Suppressor macrophage (primary cell): ENCODE measurements at regions not wholly inside any gene's neighbourhood (a gene's known extent, or its start where the extent isn't known, plus 50 kb on each side); places are given as distances from the start of the nearest gene placed in this dataset.
"Not testable (repeated sequence)": the region's sequence is repeated elsewhere in the genome, so short reads cannot be mapped to it uniquely, and the experiment has no call there.

ENCODE experiments used
- DNase-seq, 4 experiments: peaks; one replicate each; pipeline ENCODE4 v3.0.0-alpha.2; 2020 to 2022

- DNase-seq, result no peak
Observed at GRCh38 chr16:64292161-64292560, 829.7 kb downstream of the CDH11 start.

- no peak for DNase-seq
Observed at GRCh38 chr16:64290461-64290860, 831.4 kb downstream of the CDH11 start.

DNA sequence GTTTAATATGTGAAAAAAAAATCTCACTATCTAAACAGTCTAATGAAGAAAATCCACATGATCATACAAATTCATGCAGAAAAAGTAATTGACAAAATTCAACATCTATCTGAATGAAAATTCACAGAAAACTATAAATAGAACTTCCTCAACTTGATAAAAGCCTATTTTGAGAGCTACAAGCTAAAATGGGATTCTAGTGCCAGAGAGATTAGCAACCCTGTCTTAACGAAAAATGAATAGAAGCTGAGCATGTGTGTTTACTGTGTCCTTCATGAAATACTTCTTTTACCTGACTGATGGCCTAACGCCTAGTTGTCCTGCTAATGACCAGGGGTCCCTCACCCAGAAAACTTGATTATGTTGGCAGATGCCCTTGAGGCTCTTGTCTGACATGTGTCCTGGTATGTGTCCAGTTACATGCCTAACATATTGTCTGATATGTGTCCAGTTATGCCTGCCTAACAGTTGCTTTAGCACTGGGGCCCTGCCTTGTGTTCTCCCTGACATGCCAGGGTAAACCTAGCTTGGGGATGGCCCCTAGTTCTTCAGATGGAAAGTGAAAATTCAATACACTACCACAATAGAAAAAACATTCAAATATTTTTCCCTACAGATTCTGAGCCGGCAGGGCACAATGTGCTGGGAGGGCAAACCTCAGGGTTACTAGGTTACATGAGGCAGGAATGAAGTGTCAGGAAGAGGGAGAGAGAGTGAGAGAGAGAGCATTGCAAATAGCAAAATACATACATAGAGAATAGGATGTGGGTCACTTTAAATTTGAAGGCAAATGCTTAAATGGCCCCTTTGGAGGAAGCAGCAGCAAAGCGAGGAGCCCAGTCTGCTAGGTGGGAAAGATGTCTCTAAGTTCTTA lies 834.0 kb downstream of the CDH11 start:
- DNase-seq, result no peak

DNA sequence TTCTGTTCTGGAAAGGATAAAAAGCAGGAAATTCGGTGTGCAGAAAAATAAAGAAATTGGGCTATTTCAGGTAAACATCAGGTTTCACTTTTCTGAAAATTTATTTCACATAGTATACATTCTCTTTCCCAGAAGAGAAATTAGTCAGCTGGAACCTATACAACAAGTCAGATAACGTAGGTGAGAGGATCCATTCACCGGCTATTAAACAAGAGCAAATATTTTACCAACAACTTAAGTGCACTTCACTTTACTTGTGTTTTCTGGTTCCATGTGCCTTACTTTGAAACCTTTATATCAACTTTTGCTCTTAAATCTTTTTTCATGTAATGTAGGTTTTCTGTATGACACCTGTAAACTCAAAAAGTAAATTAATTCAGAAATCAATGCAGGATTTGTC lies 839.7 kb downstream of the CDH11 start:
- no peak for DNase-seq

DNA sequence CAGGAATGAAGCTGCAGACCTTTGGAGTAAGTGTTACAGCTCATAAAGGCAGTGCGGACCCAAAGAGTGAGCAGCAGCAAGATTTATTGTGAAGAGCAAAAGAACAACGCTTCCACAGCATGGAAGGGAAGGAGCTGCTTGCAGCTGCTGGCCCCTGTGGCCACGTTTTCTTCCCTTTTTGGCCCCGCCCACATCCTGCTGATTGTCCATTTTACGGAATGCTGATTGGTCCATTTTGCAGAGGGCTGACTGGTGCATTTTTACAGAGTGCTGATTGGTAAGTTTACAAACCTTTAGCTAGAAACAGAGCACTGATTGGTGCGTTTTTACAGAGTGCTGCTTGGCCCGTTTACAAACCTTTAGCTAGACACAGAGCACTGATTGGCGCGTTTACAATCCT lies 841.5 kb downstream of the CDH11 start:
- no peak for DNase-seq

DNA sequence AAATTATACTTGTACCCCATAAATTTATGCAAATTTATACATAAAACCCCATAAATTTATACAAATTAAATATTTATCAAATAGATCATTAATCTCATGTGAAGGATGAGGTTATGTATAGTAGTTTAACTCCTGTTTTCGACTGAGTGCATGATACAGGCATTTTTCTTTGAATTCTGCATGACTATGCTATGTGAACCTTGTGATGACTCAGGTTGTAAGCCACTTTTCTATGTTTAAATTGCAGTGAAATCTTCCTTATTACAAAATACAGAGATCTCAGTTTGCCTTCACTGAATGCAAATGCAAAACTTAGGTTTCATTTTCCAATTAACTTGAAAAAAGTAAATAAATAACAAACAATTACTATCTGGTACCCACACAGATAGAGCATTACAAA lies 843.7 kb downstream of the CDH11 start:
- DNase-seq, result no peak

DNA sequence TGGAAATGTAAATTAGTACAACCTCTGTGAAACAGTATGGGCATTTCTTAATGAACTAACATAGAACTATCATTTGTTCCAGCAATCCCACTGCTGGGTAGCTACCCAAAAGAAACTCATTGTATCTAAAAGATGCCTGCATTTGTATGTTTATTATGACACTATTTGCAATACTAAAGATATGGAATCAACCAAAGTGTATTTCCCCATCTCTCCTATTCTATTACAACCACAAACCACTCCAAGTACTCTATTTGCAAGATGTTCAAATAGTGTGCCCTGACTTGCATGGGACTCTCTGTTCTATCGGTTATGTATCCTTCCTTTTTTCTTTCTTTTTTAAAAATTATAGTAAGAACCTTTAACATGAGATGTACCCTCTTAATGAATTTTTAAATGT lies 845.2 kb downstream of the CDH11 start:
- no peak for DNase-seq

DNA sequence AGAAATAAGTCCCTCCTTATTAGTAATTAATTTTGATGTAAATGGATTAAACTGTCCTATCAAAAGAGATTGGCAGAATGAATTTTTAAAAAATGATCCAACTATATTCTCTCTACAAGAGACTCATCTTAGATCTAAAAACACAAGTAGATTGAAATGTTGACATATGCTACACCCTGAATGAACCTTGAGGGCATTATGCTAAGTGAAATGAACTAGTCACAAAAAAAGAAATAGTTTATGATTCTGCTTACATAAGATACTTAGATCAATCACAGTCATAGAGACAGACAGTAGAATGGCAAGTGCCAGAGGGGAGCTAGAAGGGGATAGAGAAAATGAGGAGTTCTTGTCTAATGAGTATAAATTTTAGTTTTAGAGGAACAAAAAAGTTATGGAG lies 849.8 kb downstream of the CDH11 start:
- DNase-seq, result no peak

DNA sequence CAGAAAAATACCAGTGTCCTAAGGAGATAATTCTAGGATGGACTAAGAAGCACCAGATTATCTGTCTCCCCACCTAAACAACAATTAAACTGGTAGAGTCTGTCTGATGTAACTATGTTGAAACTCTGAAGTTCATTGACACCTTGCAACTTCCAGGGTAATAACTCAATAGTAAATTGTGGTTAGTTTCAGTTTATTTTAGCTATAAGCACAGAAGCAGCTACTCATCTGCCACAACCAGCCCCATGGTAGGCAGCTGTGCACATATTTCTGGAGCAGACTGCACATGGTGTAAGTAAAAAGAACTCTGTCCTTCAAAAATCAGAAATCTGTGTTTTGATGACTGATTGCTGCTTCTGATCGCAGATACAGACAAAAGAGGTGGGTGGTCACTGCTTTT lies 852.1 kb downstream of the CDH11 start:
- no peak for DNase-seq

GRCh38 chr16:64265756-64266155 lies 856.1 kb downstream of the CDH11 start:
- no peak for DNase-seq

DNA sequence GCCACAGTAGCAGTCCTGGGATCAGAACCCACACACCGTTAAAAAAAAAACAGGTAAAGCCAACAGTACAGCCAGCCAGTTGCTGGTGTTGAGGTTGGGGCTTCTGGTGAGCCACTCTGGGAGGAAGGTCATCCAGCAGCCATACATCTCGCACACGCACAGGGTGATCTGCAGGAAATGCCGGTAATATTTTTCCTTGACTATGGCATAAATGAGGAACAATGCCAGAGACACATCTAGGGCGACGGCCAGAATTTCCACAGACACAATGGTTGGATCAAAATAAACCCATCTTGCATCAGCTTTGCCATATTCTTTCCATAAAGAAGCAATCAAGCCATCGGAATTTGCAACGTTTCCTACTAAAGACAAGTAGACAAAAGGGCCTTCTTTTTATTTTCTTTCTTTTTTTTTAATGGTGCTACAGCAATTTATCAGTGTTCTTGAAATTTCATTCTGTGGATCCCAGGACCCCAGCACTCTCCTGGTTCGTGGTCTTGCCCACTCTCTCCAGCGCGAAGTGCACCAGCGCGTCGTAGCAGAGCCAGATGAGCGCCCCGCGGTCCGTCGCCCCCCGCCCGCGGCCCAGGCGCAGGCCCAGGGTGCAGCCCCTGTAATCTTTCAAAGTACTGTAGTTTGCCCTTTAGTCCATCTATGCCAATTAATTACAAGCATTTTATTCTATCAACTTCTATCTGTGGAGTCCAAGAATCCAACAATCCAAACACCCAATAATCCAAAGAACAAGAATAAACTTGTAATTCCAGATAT lies 861.0 kb downstream of the CDH11 start:
- not testable (repeated sequence) for DNase-seq

DNA sequence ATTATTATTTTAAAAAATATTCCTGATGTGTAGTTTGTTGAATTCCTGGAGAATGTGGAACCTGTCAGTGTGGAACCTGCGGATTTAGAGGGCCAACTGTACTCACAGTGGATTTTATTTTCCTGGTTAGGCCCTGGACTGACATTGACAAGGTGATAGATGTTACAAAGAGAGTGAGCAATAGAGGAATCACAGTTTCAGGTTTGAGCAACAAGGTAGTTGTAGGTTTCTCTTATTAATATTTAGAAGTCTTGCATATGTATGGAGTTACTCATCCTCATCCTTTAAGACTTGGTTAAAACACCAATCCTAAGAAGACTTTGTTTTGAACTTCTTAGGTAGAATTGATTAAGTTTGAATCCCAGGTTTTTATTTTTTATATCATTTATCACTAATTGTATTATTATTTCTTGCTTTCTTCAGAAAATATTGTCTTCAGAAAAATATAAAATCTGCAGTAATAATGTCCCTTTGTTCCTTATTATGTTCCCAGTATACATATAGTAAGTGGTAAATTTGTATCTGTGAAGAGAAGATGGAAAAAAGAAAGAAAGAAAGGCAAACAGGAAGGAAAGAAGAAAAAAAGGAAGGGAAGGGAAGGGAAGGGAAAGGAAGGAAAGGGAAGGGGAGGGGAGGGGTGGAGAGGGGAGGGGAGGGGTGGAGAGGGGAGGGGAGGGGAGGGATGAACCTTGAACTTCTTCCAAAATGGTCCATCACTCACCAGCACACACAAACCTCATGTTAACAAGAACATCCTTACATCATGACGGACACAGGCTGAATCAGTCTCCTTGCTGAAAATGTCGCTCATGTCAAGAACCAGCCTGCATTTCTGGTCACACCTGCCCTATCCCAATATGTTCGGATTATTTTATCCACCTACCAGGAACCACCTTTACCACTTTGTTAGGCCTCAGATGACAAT lies 867.2 kb downstream of the CDH11 start:
- no peak for DNase-seq

DNA sequence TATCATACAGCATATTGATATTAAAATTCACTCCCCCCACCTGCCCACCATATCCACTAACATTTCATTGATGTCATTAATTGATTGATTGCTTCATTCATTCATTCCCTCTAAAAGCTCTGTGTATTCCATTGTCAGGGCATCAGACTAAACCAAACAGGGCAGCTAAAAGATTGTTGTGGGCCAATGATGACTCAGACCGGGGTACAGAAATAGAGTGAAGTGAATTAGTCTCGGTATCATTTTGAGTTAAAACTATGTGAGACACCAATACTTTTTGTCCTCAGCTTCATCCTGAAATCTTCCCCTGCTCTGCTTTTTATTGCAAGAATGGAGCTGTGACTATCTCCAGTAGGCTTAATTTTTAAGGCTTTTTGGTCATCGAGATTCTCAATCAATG lies 868.3 kb downstream of the CDH11 start:
- no peak for DNase-seq

GRCh38 chr16:64253096-64253495 lies 868.8 kb downstream of the CDH11 start:
- no peak for DNase-seq

- DNase-seq, result no peak
Observed at GRCh38 chr16:64251742-64252141, 870.1 kb downstream of the CDH11 start.

- no peak for DNase-seq
Observed at GRCh38 chr16:64250866-64251265, 871.0 kb downstream of the CDH11 start.

DNA sequence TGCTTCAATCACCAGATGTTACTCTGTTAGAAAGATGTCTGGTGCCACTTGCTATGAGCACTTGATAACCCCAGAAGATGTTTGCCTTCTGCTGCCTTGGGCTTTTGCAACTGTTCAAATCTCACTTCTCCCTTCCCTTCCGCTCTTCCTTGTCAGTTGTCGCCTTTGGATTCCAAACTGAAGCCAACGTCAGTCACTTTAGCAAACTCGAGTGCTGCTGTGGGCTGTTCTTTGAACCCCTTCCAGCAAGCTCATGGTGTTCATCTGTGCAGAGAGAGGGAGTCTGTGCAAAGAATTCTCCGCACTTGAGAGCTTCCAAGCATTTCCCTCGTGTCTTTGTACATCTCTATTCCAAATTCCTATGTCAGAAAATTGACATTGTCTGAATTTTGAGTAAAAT lies 879.4 kb downstream of the CDH11 start:
- no peak for DNase-seq

DNA sequence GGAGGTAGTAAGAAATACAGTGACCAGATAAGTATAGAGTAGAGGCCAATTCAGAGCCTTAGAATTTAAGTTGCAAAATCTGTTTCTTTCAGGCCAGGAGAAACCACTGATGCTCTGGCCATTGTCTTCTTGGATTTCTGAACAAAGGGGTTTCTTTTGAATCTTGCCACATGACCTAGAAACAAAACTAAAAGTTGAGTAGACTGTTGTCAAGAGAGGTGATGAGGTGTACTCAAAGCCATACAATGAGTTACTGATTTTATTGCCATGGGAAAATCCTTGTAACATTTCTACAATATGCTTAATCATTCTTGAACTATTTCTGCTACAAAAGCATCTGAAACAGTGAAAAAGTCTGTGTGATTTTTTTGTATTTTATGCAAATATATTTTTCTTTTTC lies 881.3 kb downstream of the CDH11 start:
- no peak for DNase-seq

DNA sequence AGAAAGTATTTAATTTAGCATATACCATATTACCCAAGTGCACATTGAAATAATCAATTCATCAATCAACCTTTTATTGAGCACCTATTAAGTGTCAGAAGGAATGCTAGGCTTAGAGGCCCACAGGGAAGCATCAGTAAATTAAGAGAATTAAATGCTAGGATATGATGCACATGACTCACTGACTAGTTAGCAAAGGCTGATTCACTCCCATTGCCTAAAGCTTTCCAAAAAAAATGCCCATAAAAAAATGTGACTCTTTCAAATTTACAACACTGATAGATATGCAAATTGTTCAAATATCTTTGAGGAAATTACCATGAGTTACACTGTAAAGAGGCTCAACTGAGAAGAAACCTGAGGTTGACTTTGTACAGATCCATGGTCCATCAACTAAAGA lies 883.3 kb downstream of the CDH11 start:
- no peak for DNase-seq

DNA sequence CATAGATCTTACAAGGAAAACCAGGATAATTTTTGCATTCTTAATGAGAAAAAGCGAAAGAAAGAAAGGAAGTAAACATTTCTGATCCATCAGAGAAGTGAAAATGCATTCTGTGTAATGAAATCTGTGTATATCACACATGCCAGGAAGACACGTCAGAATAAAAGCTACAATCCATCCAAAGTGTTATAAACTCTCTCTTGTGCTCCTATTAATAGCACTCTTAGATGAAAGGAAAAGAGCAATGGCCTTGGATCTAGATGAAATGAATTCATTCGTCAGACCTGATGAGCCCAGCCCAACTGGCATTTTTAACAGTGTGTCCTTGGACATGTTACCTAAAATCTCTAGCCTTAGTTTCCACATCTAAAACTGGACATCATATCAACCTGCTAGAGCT lies 885.5 kb downstream of the CDH11 start:
- DNase-seq, result no peak

DNA sequence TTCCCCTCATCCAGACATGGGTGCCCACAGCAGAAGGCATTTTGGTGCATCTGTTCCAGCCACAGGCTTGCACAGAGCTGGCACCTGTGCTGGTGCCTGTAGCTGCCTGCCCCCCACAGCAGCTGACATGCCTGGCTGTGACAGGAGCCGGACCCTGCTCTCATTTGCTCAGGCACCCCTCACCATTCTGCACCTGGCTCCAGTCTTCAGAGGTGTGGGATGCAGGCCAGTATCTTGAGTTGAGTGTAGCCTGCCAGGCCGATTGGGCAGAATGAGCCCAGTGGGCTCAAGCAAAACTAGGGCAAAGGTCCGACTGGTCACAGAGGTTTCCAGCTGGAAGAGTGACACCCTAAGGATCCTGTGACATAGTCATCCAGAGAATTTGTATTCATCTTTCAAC lies 887.7 kb downstream of the CDH11 start:
- no peak for DNase-seq

- no peak for DNase-seq
Observed at GRCh38 chr16:64225696-64226095, 896.2 kb downstream of the CDH11 start.

DNA sequence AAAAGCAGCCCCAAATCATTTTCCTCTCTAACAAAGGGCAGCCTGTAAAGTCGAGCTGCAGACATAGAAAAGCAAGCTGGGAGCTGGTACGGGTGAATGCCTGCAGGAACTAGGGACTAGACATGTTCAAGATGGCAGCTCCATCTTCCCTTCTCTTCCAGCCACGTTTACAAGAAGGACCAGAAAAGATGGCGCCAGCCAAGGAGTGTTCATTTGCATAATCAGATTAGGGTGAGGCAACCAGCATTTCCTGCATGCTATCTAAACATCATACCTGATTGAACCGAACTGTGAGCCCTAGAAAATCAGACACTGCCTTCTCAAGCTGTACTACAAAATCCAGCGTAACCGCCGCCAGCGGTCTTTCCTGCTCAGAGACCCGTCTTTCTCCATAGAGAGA lies 896.8 kb downstream of the CDH11 start:
- no peak for DNase-seq
